ENCODE measurements at regions not wholly inside any gene's neighbourhood (a gene's known extent, or its start where the extent isn't known, plus 50 kb on each side); places are given as distances from the start of the nearest gene placed in this dataset.

DNA sequence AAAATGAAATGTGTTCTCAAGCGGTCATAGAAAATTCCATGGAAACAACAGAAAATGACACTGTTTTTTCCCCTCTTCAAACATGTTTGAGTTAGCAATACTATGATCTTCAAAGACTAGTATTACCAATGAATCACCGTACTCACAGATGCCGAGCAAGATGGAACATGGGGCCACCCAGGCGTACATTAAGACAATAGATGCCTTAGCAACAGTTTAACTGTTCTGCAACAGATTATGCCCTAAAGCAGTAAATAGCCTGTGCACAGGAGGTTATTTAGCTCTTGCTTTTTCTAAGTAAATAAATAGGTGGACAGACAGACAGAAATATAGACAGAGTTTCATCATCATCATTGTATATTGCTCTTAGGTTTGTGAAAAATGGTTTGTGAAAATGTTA is 284.0 kb upstream of the DEFB112 start:
- no peak for TF ChIP-seq EZH2 (IDR thresholded peaks at IDR 0.05; ENCODE audit: low read length)
- TF ChIP-seq, protein P1, sequence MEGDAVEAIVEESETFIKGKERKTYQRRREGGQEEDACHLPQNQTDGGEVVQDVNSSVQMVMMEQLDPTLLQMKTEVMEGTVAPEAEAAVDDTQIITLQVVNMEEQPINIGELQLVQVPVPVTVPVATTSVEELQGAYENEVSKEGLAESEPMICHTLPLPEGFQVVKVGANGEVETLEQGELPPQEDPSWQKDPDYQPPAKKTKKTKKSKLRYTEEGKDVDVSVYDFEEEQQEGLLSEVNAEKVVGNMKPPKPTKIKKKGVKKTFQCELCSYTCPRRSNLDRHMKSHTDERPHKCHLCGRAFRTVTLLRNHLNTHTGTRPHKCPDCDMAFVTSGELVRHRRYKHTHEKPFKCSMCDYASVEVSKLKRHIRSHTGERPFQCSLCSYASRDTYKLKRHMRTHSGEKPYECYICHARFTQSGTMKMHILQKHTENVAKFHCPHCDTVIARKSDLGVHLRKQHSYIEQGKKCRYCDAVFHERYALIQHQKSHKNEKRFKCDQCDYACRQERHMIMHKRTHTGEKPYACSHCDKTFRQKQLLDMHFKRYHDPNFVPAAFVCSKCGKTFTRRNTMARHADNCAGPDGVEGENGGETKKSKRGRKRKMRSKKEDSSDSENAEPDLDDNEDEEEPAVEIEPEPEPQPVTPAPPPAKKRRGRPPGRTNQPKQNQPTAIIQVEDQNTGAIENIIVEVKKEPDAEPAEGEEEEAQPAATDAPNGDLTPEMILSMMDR (optimal IDR thresholded peaks at IDR 0.05 in 1 of 3, IDR thresholded peaks at IDR 0.05 in 1 of 3, conservative IDR thresholded peaks at IDR 0.05 in 1 of 3; ENCODE audit: extremely low read depth in 1 of 3, insufficient read depth in 2 of 3, low read length in 3 of 3) = no peak

Measured in keratinocyte (primary cell).